K562 (cell line): ENCODE measurements at regions not wholly inside any gene's neighbourhood (a gene's known extent, or its start where the extent isn't known, plus 50 kb on each side); places are given as distances from the start of the nearest gene placed in this dataset.

ENCODE experiments used
- AFF4 ChIP-seq: sonication (generic); formaldehyde crosslinking; IDR thresholded peaks from 2 replicates; pipeline ENCODE4 v1.8.0; 2023; ENCODE audit warnings: mild to moderate bottlenecking, missing genetic modification reagents
- BRCA1 ChIP-seq, 2 experiments: fragments of 450-650 bp in 1 of 2; sonication (generic) in 1 of 2; formaldehyde crosslinking in 1 of 2; IDR thresholded peaks; 2 replicates each; pipeline versions ENCODE4 v1.5.0 to v1.6.1; 2017 to 2020; ENCODE audit warnings: mild to moderate bottlenecking in 1 of 2, missing genetic modification reagents in 1 of 2
- CHCHD3 ChIP-seq: fragments of 250-450 bp; sonication (Bioruptor Pico); IDR thresholded peaks from 2 replicates; pipeline ENCODE4 v2.1.2; 2022; ENCODE audit warnings: mild to moderate bottlenecking
- GTF2A2 ChIP-seq: IDR thresholded peaks from 2 replicates; pipeline ENCODE4 v1.6.1; 2016; ENCODE audit warnings: mild to moderate bottlenecking, missing genetic modification characterization, missing compliant biosample characterization
- HDAC8 ChIP-seq: fragments of 450-650 bp; IDR thresholded peaks from 2 replicates; pipeline ENCODE4 v1.6.1; 2016; ENCODE audit warnings: mild to moderate bottlenecking, missing genetic modification characterization, moderate library complexity, missing compliant biosample characterization
- HMG20A ChIP-seq: fragments of 450-650 bp; formaldehyde crosslinking; conservative IDR thresholded peaks from 2 replicates; pipeline ENCODE4 v1.4.0; 2020; ENCODE audit warnings: mild to moderate bottlenecking, mixed read lengths
- HSF4 ChIP-seq: fragments of 250-450 bp; sonication (Bioruptor Pico); IDR thresholded peaks from 2 replicates; pipeline ENCODE4 v2.1.2; 2022; ENCODE audit warnings: mild to moderate bottlenecking, moderate library complexity, borderline replicate concordance
- ILK ChIP-seq: fragments of 450-650 bp; IDR thresholded peaks from 2 replicates; pipeline ENCODE4 v1.6.1; 2016; ENCODE audit warnings: missing genetic modification characterization, low read depth, mild to moderate bottlenecking, missing compliant biosample characterization, moderate library complexity, borderline replicate concordance
- NR2C2 ChIP-seq, 2 experiments: fragments of 200-800 bp in 1 of 2; sonication (Bioruptor generic) in 1 of 2; sonication (generic) in 1 of 2; formaldehyde crosslinking in 1 of 2; IDR thresholded peaks; 2 replicates each; pipeline versions ENCODE4 v1.6.1 to v1.8.0; 2016 to 2022; ENCODE audit warnings: mild to moderate bottlenecking in 1 of 2, missing compliant biosample characterization in 1 of 2, missing genetic modification characterization in 1 of 2, missing genetic modification reagents in 1 of 2
- PCBP1 ChIP-seq: fragments of 200-400 bp; formaldehyde crosslinking; IDR thresholded peaks from 2 replicates; pipeline ENCODE4 v1.6.1; 2018; ENCODE audit warnings: mild to moderate bottlenecking, low read depth, low read length; ENCODE audit not compliant: poor library complexity, severe bottlenecking
- PHF8 ChIP-seq: fragments of 200-600 bp; sonication (generic); IDR thresholded peaks from 2 replicates; pipeline ENCODE4 v1.6.1; 2012; ENCODE audit warnings: mixed run types, mild to moderate bottlenecking, inconsistent platforms, low read length, moderate library complexity, borderline replicate concordance
- POLR2H ChIP-seq: IDR thresholded peaks from 2 replicates; pipeline ENCODE4 v1.6.1; 2016; ENCODE audit warnings: missing genetic modification characterization, low read depth, mild to moderate bottlenecking, control low read depth, missing compliant biosample characterization, moderate library complexity
- SETDB1 ChIP-seq: IDR thresholded peaks from one replicate; pipeline ENCODE4 v1.6.1; 2012; ENCODE audit warnings: low read length, control low read depth, inconsistent platforms
- SMARCA4 ChIP-seq: fragments of 450-650 bp; IDR thresholded peaks from 2 replicates; pipeline ENCODE4 v1.6.1; 2016
- TOE1 ChIP-seq, 2 experiments: fragments of 450-650 bp in 1 of 2; sonication (generic) in 1 of 2; formaldehyde crosslinking in 1 of 2; IDR thresholded peaks; 2 replicates each; pipeline versions ENCODE4 v1.7.1 to v1.8.0; 2016 to 2022; ENCODE audit warnings: borderline replicate concordance in 2 of 2, mild to moderate bottlenecking in 2 of 2, antibody characterized with exemption in 1 of 2, inconsistent platforms in 1 of 2, low read depth in 1 of 2, missing genetic modification reagents in 1 of 2, moderate library complexity in 1 of 2
- ZBTB2 ChIP-seq: fragments of 450-650 bp; IDR thresholded peaks from 2 replicates; pipeline ENCODE4 v1.6.1; 2016; ENCODE audit warnings: antibody characterized with exemption
- ZNF239 ChIP-seq: fragments of 250-450 bp; sonication (Bioruptor Pico); IDR thresholded peaks from 2 replicates; pipeline ENCODE4 v1.4.0; 2020; ENCODE audit warnings: mild to moderate bottlenecking
- ZSCAN29 ChIP-seq: fragments of 450-650 bp; IDR thresholded peaks from 2 replicates; pipeline ENCODE4 v1.6.1; 2017
- TF ChIP-seq, protein P1 (sequence below), 2 experiments: IDR thresholded peaks; 2 replicates each; pipeline ENCODE4 v1.6.1; 2012; ENCODE audit warnings: improper control_type of control experiment in 2 of 2, low read depth in 2 of 2, low read length in 2 of 2, borderline replicate concordance in 1 of 2

DNA sequence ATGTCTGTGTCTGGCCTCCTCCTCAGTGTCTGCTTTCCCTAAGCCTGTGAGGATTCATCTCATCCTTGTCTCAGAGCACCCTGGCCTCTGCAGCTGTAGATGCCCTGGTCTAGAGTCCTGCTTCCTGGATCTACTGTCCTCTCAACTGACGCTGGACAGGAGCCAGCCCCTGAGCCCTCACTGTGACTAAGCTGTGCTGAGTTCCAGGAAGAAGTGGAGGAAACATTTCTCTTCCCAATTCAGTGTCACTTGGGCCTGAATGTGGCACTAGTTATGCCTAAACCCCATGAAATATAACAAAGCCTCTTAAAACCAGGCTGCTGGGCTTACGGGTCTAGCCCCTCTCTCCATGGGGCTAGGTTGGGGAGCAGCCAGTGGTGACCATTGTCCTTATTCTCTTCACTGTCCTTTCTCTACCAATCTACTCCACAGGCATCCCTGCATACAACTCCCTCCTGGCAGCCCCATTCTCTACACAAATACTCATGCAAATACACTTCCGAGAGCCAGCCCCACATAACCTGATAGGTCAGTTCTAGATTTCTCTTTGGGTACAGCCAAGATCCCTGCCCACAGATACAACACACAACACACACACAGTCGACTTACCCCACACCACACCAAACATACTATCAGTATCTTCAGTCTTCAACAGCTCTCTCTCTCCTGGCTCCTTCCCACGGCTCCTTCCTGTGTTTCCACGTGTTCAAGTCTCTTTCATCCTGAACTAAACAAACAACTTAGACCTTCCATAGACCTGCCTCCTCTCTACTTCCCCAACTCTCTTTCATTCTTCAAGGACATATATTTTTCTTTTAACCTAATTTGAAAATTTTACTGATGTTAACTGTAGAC is 220.8 kb downstream of the SNX18 start (continued):
- no peak for TF ChIP-seq ZNF239
- peak; percentile 44; the same call in 1 of the 2 replicates for TF ChIP-seq PHF8
- TF ChIP-seq GTF2A2 (tag), result no peak
- TF ChIP-seq BRCA1 (IDR thresholded peaks at IDR 0.05), result no peak
- TF ChIP-seq BRCA1 (CRISPR knock-in tag; IDR thresholded peaks at IDR 0.05), result no peak
- no peak for TF ChIP-seq HSF4 (CRISPR knock-in tag)
- TF ChIP-seq TOE1 (IDR thresholded peaks at IDR 0.05; ENCODE audit: borderline replicate concordance), result no peak
- TF ChIP-seq TOE1 (CRISPR knock-in tag; IDR thresholded peaks at IDR 0.05; ENCODE audit: borderline replicate concordance, low read depth), result no peak
- TF ChIP-seq SMARCA4, result peak; percentile 70
- TF ChIP-seq HMG20A, result no peak
- no peak for TF ChIP-seq AFF4
- TF ChIP-seq POLR2H, result peak; percentile 45; the same call in 1 of the 2 replicates
- no peak for TF ChIP-seq ZSCAN29
- TF ChIP-seq SETDB1, result no peak
- no peak for TF ChIP-seq CHCHD3
- no peak for TF ChIP-seq HDAC8 (tag)
- TF ChIP-seq, protein P1, sequence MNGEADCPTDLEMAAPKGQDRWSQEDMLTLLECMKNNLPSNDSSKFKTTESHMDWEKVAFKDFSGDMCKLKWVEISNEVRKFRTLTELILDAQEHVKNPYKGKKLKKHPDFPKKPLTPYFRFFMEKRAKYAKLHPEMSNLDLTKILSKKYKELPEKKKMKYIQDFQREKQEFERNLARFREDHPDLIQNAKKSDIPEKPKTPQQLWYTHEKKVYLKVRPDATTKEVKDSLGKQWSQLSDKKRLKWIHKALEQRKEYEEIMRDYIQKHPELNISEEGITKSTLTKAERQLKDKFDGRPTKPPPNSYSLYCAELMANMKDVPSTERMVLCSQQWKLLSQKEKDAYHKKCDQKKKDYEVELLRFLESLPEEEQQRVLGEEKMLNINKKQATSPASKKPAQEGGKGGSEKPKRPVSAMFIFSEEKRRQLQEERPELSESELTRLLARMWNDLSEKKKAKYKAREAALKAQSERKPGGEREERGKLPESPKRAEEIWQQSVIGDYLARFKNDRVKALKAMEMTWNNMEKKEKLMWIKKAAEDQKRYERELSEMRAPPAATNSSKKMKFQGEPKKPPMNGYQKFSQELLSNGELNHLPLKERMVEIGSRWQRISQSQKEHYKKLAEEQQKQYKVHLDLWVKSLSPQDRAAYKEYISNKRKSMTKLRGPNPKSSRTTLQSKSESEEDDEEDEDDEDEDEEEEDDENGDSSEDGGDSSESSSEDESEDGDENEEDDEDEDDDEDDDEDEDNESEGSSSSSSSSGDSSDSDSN (IDR thresholded peaks at IDR 0.05; ENCODE audit: borderline replicate concordance in 1 of 2, low read depth in 2 of 2, low read length in 2 of 2), result peak in 1 of 2 experiments; percentile 84; a peak in 2 of 4 replicates
- TF ChIP-seq PCBP1, result no peak
- TF ChIP-seq NR2C2 (CRISPR knock-in tag; IDR thresholded peaks at IDR 0.05), result no peak
- peak; percentile 54 for TF ChIP-seq NR2C2 (tag; IDR thresholded peaks at IDR 0.05)
- no peak for TF ChIP-seq ZBTB2
- TF ChIP-seq ILK (tag), result no peak
